GM23248 (cell line): ENCODE measurements at regions not wholly inside any gene's neighbourhood (a gene's known extent, or its start where the extent isn't known, plus 50 kb on each side); places are given as distances from the start of the nearest gene placed in this dataset.

ENCODE experiments used
- EZH2 ChIP-seq: fragments of 200-600 bp; sonication (generic); IDR thresholded peaks from 2 replicates; pipeline ENCODE4 v1.6.1; 2018; ENCODE audit warnings: antibody characterized with exemption, mild to moderate bottlenecking; ENCODE audit not compliant: insufficient read depth, poor library complexity, severe bottlenecking
- EZH2phosphoT487 ChIP-seq: fragments of 200-600 bp; sonication (generic); IDR thresholded peaks from 2 replicates; pipeline ENCODE4 v1.6.1; 2018; ENCODE audit warnings: antibody characterized with exemption, moderate library complexity, mild to moderate bottlenecking, low read depth; ENCODE audit not compliant: insufficient read depth

- TF ChIP-seq EZH2 = no peak
- no peak for TF ChIP-seq EZH2phosphoT487
Measured at GRCh38 chr16:74186561-74186971, 110.0 kb upstream of the PSMD7 start.
